H1 (cell line): ENCODE measurements at regions not wholly inside any gene's neighbourhood (a gene's known extent, or its start where the extent isn't known, plus 50 kb on each side); places are given as distances from the start of the nearest gene placed in this dataset.

Experiments
- ASH2L ChIP-seq: fragments of 200-600, 300-600 bp; sonication (generic); IDR thresholded peaks from one replicate; pipeline ENCODE4 v1.7.1; 2017; ENCODE audit warnings: low read length
- BCL11A ChIP-seq, 2 experiments: IDR thresholded peaks; one replicate each; pipeline ENCODE4 v1.6.1; 2011; ENCODE audit warnings: low read depth in 2 of 2, low read length in 2 of 2, mild to moderate bottlenecking in 2 of 2
- EZH2 ChIP-seq: fragments of 200-600 bp; sonication (generic); IDR thresholded peaks from 2 replicates; pipeline ENCODE4 v1.7.1; 2012; ENCODE audit warnings: low read depth, mild to moderate bottlenecking, moderate library complexity, low read length, inconsistent platforms; ENCODE audit not compliant: severe bottlenecking
- JUND ChIP-seq: IDR thresholded peaks from 2 replicates; pipeline ENCODE4 v1.6.1; 2011; ENCODE audit warnings: mild to moderate bottlenecking, improper control_type of control experiment, low read length
- KDM1A ChIP-seq: fragments of 200-600, 300-600 bp; sonication (generic); IDR thresholded peaks from 2 replicates; pipeline ENCODE4 v1.7.1; 2016; ENCODE audit warnings: mild to moderate bottlenecking, low read length, borderline replicate concordance
- NRF1 ChIP-seq: IDR thresholded peaks from 2 replicates; pipeline ENCODE4 v1.6.1; 2011; ENCODE audit warnings: mild to moderate bottlenecking, low read depth, low read length, improper control_type of control experiment
- RFX5 ChIP-seq: IDR thresholded peaks from 2 replicates; pipeline ENCODE4 v1.6.1; 2011; ENCODE audit warnings: low read depth, low read length, improper control_type of control experiment, borderline replicate concordance
- SP2 ChIP-seq: IDR thresholded peaks from 2 replicates; pipeline ENCODE4 v1.6.1; 2012; ENCODE audit warnings: mild to moderate bottlenecking, low read length, inconsistent platforms
- TEAD4 ChIP-seq: IDR thresholded peaks from 2 replicates; pipeline ENCODE4 v1.6.1; 2012; ENCODE audit warnings: low read depth, low read length, inconsistent platforms, mixed read lengths

DNA sequence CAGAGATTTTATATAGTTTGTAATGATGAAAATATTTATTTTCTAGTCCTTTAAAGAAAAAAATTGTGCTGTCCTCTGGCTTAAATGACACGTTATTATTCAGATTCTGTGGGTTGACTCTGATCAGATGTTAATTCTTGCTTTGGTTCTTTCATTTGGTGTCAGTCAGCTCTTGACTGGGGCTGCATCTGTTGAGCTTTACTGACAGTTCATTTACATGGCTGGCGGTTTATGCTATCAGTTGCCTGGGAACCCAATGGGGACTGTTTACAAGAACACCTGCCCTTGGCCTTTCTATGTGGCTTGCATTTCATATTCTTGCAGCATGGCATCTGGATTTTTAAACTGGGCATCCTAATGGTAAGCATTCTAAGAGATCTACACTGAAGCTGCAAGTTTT, 667.1 kb upstream of the FBXO33 start (continued):
- TF ChIP-seq ASH2L: no peak
- TF ChIP-seq BCL11A (IDR thresholded peaks at IDR 0.05; ENCODE audit: low read depth in 2 of 2, low read length in 2 of 2): no peak
- TF ChIP-seq KDM1A: no peak
- no peak for TF ChIP-seq JUND
- TF ChIP-seq RFX5: no peak
- no peak for TF ChIP-seq NRF1
- TF ChIP-seq EZH2: no peak
- no peak for TF ChIP-seq TEAD4
- no peak for TF ChIP-seq SP2
